KMS-11 (cell line): ENCODE measurements at regions not wholly inside any gene's neighbourhood (a gene's known extent, or its start where the extent isn't known, plus 50 kb on each side); places are given as distances from the start of the nearest gene placed in this dataset.

ENCODE experiments used
- H2AFZ ChIP-seq: fragments of 200-600 bp; sonication (generic); 2 replicates; pipeline ENCODE4 v1.6.1; 2016; ENCODE audit warnings: antibody characterized with exemption, mixed run types, low read depth
- H3K27ac ChIP-seq: fragments of 200-600 bp; sonication (generic); 2 replicates; pipeline ENCODE4 v1.6.1; 2016; ENCODE audit warnings: mild to moderate bottlenecking, mixed run types
- H3K27me3 ChIP-seq: fragments of 200-600 bp; sonication (generic); 2 replicates; pipeline ENCODE4 v1.6.1; 2017; ENCODE audit warnings: mild to moderate bottlenecking, low read depth, mixed run types, moderate library complexity; ENCODE audit not compliant: insufficient read depth
- H3K36me3 ChIP-seq: fragments of 200-600 bp; sonication (generic); 2 replicates; pipeline ENCODE4 v1.6.1; 2017; ENCODE audit warnings: mild to moderate bottlenecking, mixed run types; ENCODE audit not compliant: insufficient read depth
- H3K4me1 ChIP-seq: fragments of 200-600 bp; sonication (generic); 2 replicates; pipeline ENCODE4 v1.6.1; 2016; ENCODE audit warnings: mild to moderate bottlenecking, low read depth, mixed run types; ENCODE audit not compliant: poor library complexity, severe bottlenecking
- H3K4me2 ChIP-seq: fragments of 200-600 bp; sonication (generic); 2 replicates; pipeline ENCODE4 v1.7.0; 2016; ENCODE audit warnings: mild to moderate bottlenecking, mixed run types
- H3K4me3 ChIP-seq: fragments of 200-600 bp; sonication (generic); IDR thresholded peaks from 2 replicates; pipeline ENCODE4 v1.6.1; 2017; ENCODE audit warnings: low read depth, low read length, mixed read lengths; ENCODE audit not compliant: insufficient read depth
- H3K79me2 ChIP-seq: fragments of 200-600 bp; sonication (generic); 2 replicates; pipeline ENCODE4 v1.6.1; 2016; ENCODE audit warnings: low read depth, mixed run types; ENCODE audit not compliant: insufficient read depth
- H3K9ac ChIP-seq: fragments of 200-600 bp; sonication (generic); 2 replicates; pipeline ENCODE4 v1.6.1; 2016; ENCODE audit warnings: mild to moderate bottlenecking, mixed run types
- H4K20me1 ChIP-seq: fragments of 200-600 bp; sonication (generic); 2 replicates; pipeline ENCODE4 v1.6.1; 2016; ENCODE audit warnings: mild to moderate bottlenecking, mixed run types; ENCODE audit not compliant: insufficient read depth
- CTCF ChIP-seq: fragments of 200-600 bp; sonication (generic); conservative IDR thresholded peaks from 2 replicates; pipeline ENCODE4 v1.6.1; 2017; ENCODE audit warnings: low read depth, mild to moderate bottlenecking, antibody characterized with exemption, low read length, moderate library complexity, mixed read lengths

GRCh38 chr14:49425921-49426320, 160.3 kb downstream of the RPS29 start:
- no peak overlapping the region for H3K9ac ChIP-seq

GRCh38 chr14:49424436-49425331, 161.5 kb downstream of the RPS29 start:
- H3K9ac ChIP-seq: no peak overlapping the region
- no peaks in the 10 kb centered on the region for H3K27me3 ChIP-seq
- H3K79me2 ChIP-seq: no peaks in the 10 kb centered on the region
- no peak for TF ChIP-seq CTCF
- H3K27ac ChIP-seq: no peak overlapping the region
- H3K36me3 ChIP-seq: no peaks in the 10 kb centered on the region
- no peaks in the 10 kb centered on the region for H4K20me1 ChIP-seq
- no peak overlapping the region for H2AFZ ChIP-seq
- H3K4me3 ChIP-seq: no peak overlapping the region
- H3K4me1 ChIP-seq: no peaks in the 10 kb centered on the region
- no peak overlapping the region for H3K4me2 ChIP-seq

More at GRCh38 chr14:49425921-49426320, 160.3 kb downstream of the RPS29 start:
- Histone ChIP-seq H3K4me3 (no peak overlapping the region), H2AFZ (no peak overlapping the region), H3K27ac (no peak overlapping the region), H3K36me3 (no peaks in the 10 kb centered on the region), H4K20me1 (no peaks in the 10 kb centered on the region), H3K4me1 (no peaks in the 10 kb centered on the region), H3K79me2 (no peaks in the 10 kb centered on the region), H3K4me2 (no peak overlapping the region), H3K27me3 (no peaks in the 10 kb centered on the region)
- no peak for TF ChIP-seq CTCF

- H3K36me3 ChIP-seq: no peaks in the 10 kb centered on the region
- H3K27me3 ChIP-seq: no peaks in the 10 kb centered on the region
- H3K9ac ChIP-seq: no peak overlapping the region
- H3K27ac ChIP-seq: no peak overlapping the region
- no peak overlapping the region for H3K4me3 ChIP-seq
- H3K4me2 ChIP-seq: no peak overlapping the region
- H3K79me2 ChIP-seq: no peaks in the 10 kb centered on the region
- no peaks in the 10 kb centered on the region for H3K4me1 ChIP-seq
- no peak for TF ChIP-seq CTCF
- no peak overlapping the region for H2AFZ ChIP-seq
- no peaks in the 10 kb centered on the region for H4K20me1 ChIP-seq
Observed at GRCh38 chr14:49420201-49420600, 166.0 kb downstream of the RPS29 start.

GRCh38 chr14:49418789-49419188, 167.4 kb downstream of the RPS29 start:
- H3K36me3 ChIP-seq: no peaks in the 10 kb centered on the region
- no peaks in the 10 kb centered on the region for H3K4me1 ChIP-seq
- H3K9ac ChIP-seq: no peak overlapping the region
- no peaks in the 10 kb centered on the region for H3K79me2 ChIP-seq
- no peak overlapping the region for H2AFZ ChIP-seq
- no peaks in the 10 kb centered on the region for H3K27me3 ChIP-seq
- H4K20me1 ChIP-seq: no peaks in the 10 kb centered on the region
- no peak overlapping the region for H3K4me3 ChIP-seq
- no peak overlapping the region for H3K27ac ChIP-seq
- no peak overlapping the region for H3K4me2 ChIP-seq
- no peak for TF ChIP-seq CTCF
